ENCODE measurements at regions not wholly inside any gene's neighbourhood (a gene's known extent, or its start where the extent isn't known, plus 50 kb on each side); places are given as distances from the start of the nearest gene placed in this dataset.

- no peaks in the 10 kb centered on the region for H3K9me3 ChIP-seq (ENCODE audit: insufficient read depth, low read depth, low read length)
- no peaks in the 10 kb centered on the region for H3K4me1 ChIP-seq (ENCODE audit: insufficient read depth, low read length)
- peaks cover 26% of the 10 kb centered on the region for H3K27me3 ChIP-seq (ENCODE audit: insufficient read depth, low read length)
- no peak overlapping the region for H3K4me3 ChIP-seq (ENCODE audit: low read length)
- no peaks in the 10 kb centered on the region for H3K36me3 ChIP-seq (ENCODE audit: insufficient read depth, low read length)
- no CpG with 5 or more reads among the region's 1 CpG for WGBS
- no peak overlapping the region for H3K9ac ChIP-seq (ENCODE audit: low read depth, low read length)
- H3K27ac ChIP-seq (ENCODE audit: low read depth, low read length) = no peak overlapping the region
Observed at GRCh38 chr5:135161221-135161620, 127.2 kb upstream of the PITX1 start.

GRCh38 chr5:135160036-135160675, 126.1 kb upstream of the PITX1 start:
- 80% methylated on average over 1 of the region's 1 CpG for WGBS
- no peaks in the 10 kb centered on the region for H3K36me3 ChIP-seq (ENCODE audit: insufficient read depth, low read length)
- no peak overlapping the region for H3K4me3 ChIP-seq (ENCODE audit: low read length)
- H3K27me3 ChIP-seq (ENCODE audit: insufficient read depth, low read length) = peaks cover 26% of the 10 kb centered on the region
- no peak overlapping the region for H3K9ac ChIP-seq (ENCODE audit: low read depth, low read length)
- no peaks in the 10 kb centered on the region for H3K9me3 ChIP-seq (ENCODE audit: insufficient read depth, low read depth, low read length)
- H3K27ac ChIP-seq (ENCODE audit: low read depth, low read length) = no peak overlapping the region; the same call in 1 of the 2 replicates
- no peaks in the 10 kb centered on the region for H3K4me1 ChIP-seq (ENCODE audit: insufficient read depth, low read length)

- 100% methylated on average over 1 of the region's 1 CpG for WGBS
- Histone ChIP-seq H3K4me3 (ENCODE audit: low read length) (no peak overlapping the region), H3K36me3 (ENCODE audit: insufficient read depth, low read length) (no peaks in the 10 kb centered on the region), H3K27ac (ENCODE audit: low read depth, low read length) (no peak overlapping the region; the same call in 1 of the 2 replicates), H3K9me3 (ENCODE audit: insufficient read depth, low read depth, low read length) (no peaks in the 10 kb centered on the region), H3K9ac (ENCODE audit: low read depth, low read length) (no peak overlapping the region), H3K27me3 (ENCODE audit: insufficient read depth, low read length) (peaks cover 27% of the 10 kb centered on the region), H3K4me1 (ENCODE audit: insufficient read depth, low read length) (no peaks in the 10 kb centered on the region)
Observed at GRCh38 chr5:135159626-135160025, 125.6 kb upstream of the PITX1 start.

GRCh38 chr5:135158982-135159381, 125.0 kb upstream of the PITX1 start:
- Histone ChIP-seq H3K27me3 (ENCODE audit: insufficient read depth, low read length) (peaks cover 28% of the 10 kb centered on the region), H3K36me3 (ENCODE audit: insufficient read depth, low read length) (no peaks in the 10 kb centered on the region), H3K4me3 (ENCODE audit: low read length) (no peak overlapping the region), H3K9ac (ENCODE audit: low read depth, low read length) (no peak overlapping the region), H3K4me1 (ENCODE audit: insufficient read depth, low read length) (no peaks in the 10 kb centered on the region), H3K27ac (ENCODE audit: low read depth, low read length) (no peak overlapping the region), H3K9me3 (ENCODE audit: insufficient read depth, low read depth, low read length) (no peaks in the 10 kb centered on the region)
- WGBS = 93% methylated on average over 4 of the region's 4 CpGs

GRCh38 chr5:135158314-135158697, 124.3 kb upstream of the PITX1 start:
- no peaks in the 10 kb centered on the region for H3K9me3 ChIP-seq (ENCODE audit: insufficient read depth, low read depth, low read length)
- no peaks in the 10 kb centered on the region for H3K36me3 ChIP-seq (ENCODE audit: insufficient read depth, low read length)
- H3K9ac ChIP-seq (ENCODE audit: low read depth, low read length) = no peak overlapping the region
- WGBS = 87% methylated on average over 1 of the region's 1 CpG
- H3K4me1 ChIP-seq (ENCODE audit: insufficient read depth, low read length) = no peaks in the 10 kb centered on the region
- H3K4me3 ChIP-seq (ENCODE audit: low read length) = no peak overlapping the region
- no peak overlapping the region for H3K27ac ChIP-seq (ENCODE audit: low read depth, low read length)
- peaks cover 23% of the 10 kb centered on the region; the same call in 1 of the 2 replicates for H3K27me3 ChIP-seq (ENCODE audit: insufficient read depth, low read length)

- WGBS = 95% methylated on average over 6 of the region's 6 CpGs
- no peak overlapping the region for H3K9ac ChIP-seq (ENCODE audit: low read depth, low read length)
- peaks cover 19% of the 10 kb centered on the region; the same call in 1 of the 2 replicates for H3K27me3 ChIP-seq (ENCODE audit: insufficient read depth, low read length)
- H3K9me3 ChIP-seq (ENCODE audit: insufficient read depth, low read depth, low read length) = no peaks in the 10 kb centered on the region
- no peak overlapping the region for H3K4me3 ChIP-seq (ENCODE audit: low read length)
- no peak overlapping the region for H3K27ac ChIP-seq (ENCODE audit: low read depth, low read length)
- no peaks in the 10 kb centered on the region for H3K4me1 ChIP-seq (ENCODE audit: insufficient read depth, low read length)
- no peaks in the 10 kb centered on the region for H3K36me3 ChIP-seq (ENCODE audit: insufficient read depth, low read length)
Observed at GRCh38 chr5:135157421-135158313, 123.6 kb upstream of the PITX1 start.

GRCh38 chr5:135156715-135157404, 122.8 kb upstream of the PITX1 start:
- Histone ChIP-seq H3K4me1 (ENCODE audit: insufficient read depth, low read length) (no peaks in the 10 kb centered on the region), H3K4me3 (ENCODE audit: low read length) (no peak overlapping the region), H3K27me3 (ENCODE audit: insufficient read depth, low read length) (peaks cover 13% of the 10 kb centered on the region; the same call in 1 of the 2 replicates), H3K27ac (ENCODE audit: low read depth, low read length) (no peak overlapping the region), H3K9me3 (ENCODE audit: insufficient read depth, low read depth, low read length) (no peaks in the 10 kb centered on the region), H3K9ac (ENCODE audit: low read depth, low read length) (no peak overlapping the region), H3K36me3 (ENCODE audit: insufficient read depth, low read length) (no peaks in the 10 kb centered on the region)
- 91% methylated on average over 11 of the region's 11 CpGs for WGBS

- H3K9ac ChIP-seq (ENCODE audit: low read depth, low read length) = no peak overlapping the region
- no peaks in the 10 kb centered on the region for H3K9me3 ChIP-seq (ENCODE audit: insufficient read depth, low read depth, low read length)
- no peaks in the 10 kb centered on the region for H3K36me3 ChIP-seq (ENCODE audit: insufficient read depth, low read length)
- no peak overlapping the region for H3K27ac ChIP-seq (ENCODE audit: low read depth, low read length)
- 0 out of 2 replicates have a peak, but pooled peaks cover 8% of the 10 kb centered on the region for H3K27me3 ChIP-seq (ENCODE audit: insufficient read depth, low read length)
- 94% methylated on average over 6 of the region's 6 CpGs for WGBS
- no peaks in the 10 kb centered on the region for H3K4me1 ChIP-seq (ENCODE audit: insufficient read depth, low read length)
- H3K4me3 ChIP-seq (ENCODE audit: low read length) = no peak overlapping the region
Observed at GRCh38 chr5:135156337-135156714, 122.3 kb upstream of the PITX1 start.

- Histone ChIP-seq H3K27ac (ENCODE audit: low read depth, low read length) (no peak overlapping the region), H3K36me3 (ENCODE audit: insufficient read depth, low read length) (no peaks in the 10 kb centered on the region), H3K9me3 (ENCODE audit: insufficient read depth, low read depth, low read length) (no peaks in the 10 kb centered on the region), H3K27me3 (ENCODE audit: insufficient read depth, low read length) (0 out of 2 replicates have a peak, but pooled peaks cover 5% of the 10 kb centered on the region), H3K9ac (ENCODE audit: low read depth, low read length) (no peak overlapping the region), H3K4me1 (ENCODE audit: insufficient read depth, low read length) (peaks cover 3% of the 10 kb centered on the region; the same call in 1 of the 2 replicates), H3K4me3 (ENCODE audit: low read length) (no peak overlapping the region)
- WGBS = 93% methylated on average over 4 of the region's 4 CpGs
Observed at GRCh38 chr5:135155616-135156214, 121.7 kb upstream of the PITX1 start.

- Histone ChIP-seq H3K4me1 (ENCODE audit: insufficient read depth, low read length) (peaks cover 7% of the 10 kb centered on the region; the same call in 1 of the 2 replicates), H3K9ac (ENCODE audit: low read depth, low read length) (no peak overlapping the region), H3K9me3 (ENCODE audit: insufficient read depth, low read depth, low read length) (no peaks in the 10 kb centered on the region), H3K27ac (ENCODE audit: low read depth, low read length) (no peak overlapping the region), H3K27me3 (ENCODE audit: insufficient read depth, low read length) (0 out of 2 replicates have a peak, but pooled peaks cover 3% of the 10 kb centered on the region), H3K4me3 (ENCODE audit: low read length) (no peak overlapping the region), H3K36me3 (ENCODE audit: insufficient read depth, low read length) (no peaks in the 10 kb centered on the region)
- whole genome bisulfite sequencing = 93% methylated on average over 7 of the region's 7 CpGs
Observed at GRCh38 chr5:135154961-135155360, 120.9 kb upstream of the PITX1 start.
